ENCODE measurements at regions not wholly inside any gene's neighbourhood (a gene's known extent, or its start where the extent isn't known, plus 50 kb on each side); places are given as distances from the start of the nearest gene placed in this dataset.

GRCh38 chr3:159886050-159886449, 102.6 kb upstream of the IL12A start:
- TF ChIP-seq CTCF (IDR thresholded peaks at IDR 0.05 in 2 of 3, conservative IDR thresholded peaks at IDR 0.05 in 1 of 3; ENCODE audit: borderline replicate concordance in 1 of 3, insufficient read depth in 1 of 3, low read depth in 2 of 3, low read length in 2 of 3) (no peak), ATF3 (IDR thresholded peaks at IDR 0.05) (no peak), ZBTB33 (IDR thresholded peaks at IDR 0.05; ENCODE audit: extremely low read depth, insufficient replicate concordance, low read length) (no peak), ZNF274 (IDR thresholded peaks at IDR 0.05; ENCODE audit: low read depth, low read length) (no peak), POLR2A (IDR thresholded peaks at IDR 0.05; ENCODE audit: borderline replicate concordance, extremely low read depth, insufficient read depth, insufficient read length) (no peak), POLR2AphosphoS5 (IDR thresholded peaks at IDR 0.05; ENCODE audit: low read depth, low read length) (no peak), ZFX (IDR thresholded peaks at IDR 0.05) (no peak), EZH2 (IDR thresholded peaks at IDR 0.05) (no peak), EGR1 (IDR thresholded peaks at IDR 0.05; ENCODE audit: low read depth) (no peak), MAX (IDR thresholded peaks at IDR 0.05) (no peak), YY1 (IDR thresholded peaks at IDR 0.05; ENCODE audit: extremely low read depth, insufficient replicate concordance, low read depth, low read length) (no peak), JUND (IDR thresholded peaks at IDR 0.05) (no peak), SP1 (IDR thresholded peaks at IDR 0.05; ENCODE audit: low read depth) (no peak)

All from HCT116 (cell line).